ENCODE measurements at regions not wholly inside any gene's neighbourhood (a gene's known extent, or its start where the extent isn't known, plus 50 kb on each side); places are given as distances from the start of the nearest gene placed in this dataset.

DNA sequence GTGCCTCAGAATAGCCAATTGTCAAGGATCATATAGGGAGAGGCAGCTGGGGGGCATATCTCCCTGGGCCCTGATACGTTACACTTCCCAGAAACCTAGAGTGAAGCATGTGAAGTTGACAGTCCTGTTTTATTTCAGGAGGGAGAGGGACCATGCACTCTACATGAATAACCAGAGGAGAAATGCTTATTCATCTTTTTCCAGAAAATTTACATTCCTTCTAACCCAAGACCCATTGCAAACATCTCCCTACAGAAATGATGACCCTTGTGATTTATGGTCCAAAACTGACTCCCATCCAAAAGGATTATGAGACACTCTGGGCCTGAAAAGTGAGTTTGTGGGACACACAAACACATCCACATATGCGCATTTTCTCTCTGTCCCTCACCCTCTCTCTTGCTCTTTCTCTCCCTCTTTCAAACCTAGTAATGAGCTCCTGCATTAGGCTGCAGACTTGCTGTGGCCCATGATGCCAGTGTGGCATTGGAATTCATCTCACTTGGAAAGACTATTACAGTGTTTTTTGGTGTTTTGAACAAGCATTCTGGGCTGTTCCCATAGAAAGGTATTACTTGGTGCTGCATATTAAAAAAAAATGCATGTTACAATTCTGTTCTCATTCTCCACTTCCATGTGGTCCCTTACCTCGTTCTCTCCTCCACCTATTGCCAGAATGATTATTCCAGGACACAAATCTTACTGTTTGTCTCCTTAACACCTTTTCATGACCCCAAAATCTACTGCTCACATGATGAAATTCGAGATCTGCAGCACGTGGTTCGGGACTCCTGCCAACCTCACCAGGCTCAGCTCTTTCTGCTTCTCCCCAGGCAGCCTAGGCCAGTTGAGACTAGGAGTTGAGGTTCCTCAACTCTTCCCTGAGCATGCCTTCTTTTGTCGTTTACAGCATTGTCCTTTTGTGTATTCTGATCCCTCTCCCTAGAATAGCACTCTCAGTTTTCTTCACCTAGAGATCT is 451.3 kb upstream of the KLF4 start:
- H3K9ac ChIP-seq (ENCODE audit: low read depth in 1 of 3, low read length in 3 of 3) = no peak overlapping the region
- no peaks in the 10 kb centered on the region for H3K27me3 ChIP-seq (ENCODE audit: control insufficient read depth in 3 of 3, insufficient read depth in 3 of 3, low read length in 3 of 3)
- no peak overlapping the region for H3K4me3 ChIP-seq (ENCODE audit: low read length in 3 of 3)
- H3K27ac ChIP-seq (ENCODE audit: low read depth, low read length) = no peak overlapping the region
- peaks cover 0 to 2% (median 0%) of the 10 kb centered on the region in 3 donors for H3K9me3 ChIP-seq (ENCODE audit: control insufficient read depth in 3 of 3, low read length in 3 of 3)
- H3K36me3 ChIP-seq (ENCODE audit: control insufficient read depth in 3 of 3, insufficient read depth in 3 of 3, low read length in 3 of 3) = no peaks in the 10 kb centered on the region
- H3K4me1 ChIP-seq (ENCODE audit: control insufficient read depth in 3 of 3, insufficient read depth in 3 of 3, low read length in 3 of 3) = no peaks in the 10 kb centered on the region

DNA sequence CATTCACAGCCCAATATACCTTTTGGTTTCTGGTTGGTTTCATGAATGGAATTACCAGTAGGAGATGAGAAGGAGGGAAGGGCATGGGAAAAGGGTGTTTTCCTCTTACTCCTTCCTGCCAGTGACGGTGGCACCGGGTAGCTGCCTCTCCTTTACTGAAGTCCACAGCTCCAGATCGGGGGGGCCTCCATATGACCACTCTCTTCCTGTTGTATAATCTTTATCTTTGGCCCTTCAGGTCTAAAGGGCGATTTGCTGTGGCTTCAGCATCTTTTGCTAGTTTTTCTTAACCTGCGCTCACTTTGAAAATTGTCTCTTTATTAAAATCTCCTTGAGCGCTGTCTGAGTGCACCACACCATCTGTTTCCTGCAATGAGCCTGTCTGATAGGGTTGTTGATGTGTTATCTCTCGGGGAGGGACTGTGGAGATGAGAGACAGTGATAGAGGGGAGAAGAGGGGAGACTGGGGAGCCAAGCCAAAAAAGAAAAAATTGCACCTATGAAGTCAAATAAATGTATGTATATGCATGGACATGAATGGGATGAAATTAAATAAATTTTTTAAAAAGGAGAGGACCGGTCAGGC is 449.3 kb upstream of the KLF4 start:
- Histone ChIP-seq H3K36me3 (ENCODE audit: control insufficient read depth in 3 of 3, insufficient read depth in 3 of 3, low read length in 3 of 3) (no peaks in the 10 kb centered on the region), H3K9ac (ENCODE audit: low read depth in 1 of 3, low read length in 3 of 3) (no peak overlapping the region), H3K27ac (ENCODE audit: low read depth, low read length) (no peak overlapping the region), H3K9me3 (ENCODE audit: control insufficient read depth in 3 of 3, low read length in 3 of 3) (peaks cover 0 to 2% (median 0%) of the 10 kb centered on the region in 3 donors), H3K27me3 (ENCODE audit: control insufficient read depth in 3 of 3, insufficient read depth in 3 of 3, low read length in 3 of 3) (no peaks in the 10 kb centered on the region), H3K4me3 (ENCODE audit: low read length in 3 of 3) (no peak overlapping the region), H3K4me1 (ENCODE audit: control insufficient read depth in 3 of 3, insufficient read depth in 3 of 3, low read length in 3 of 3) (no peaks in the 10 kb centered on the region)

DNA sequence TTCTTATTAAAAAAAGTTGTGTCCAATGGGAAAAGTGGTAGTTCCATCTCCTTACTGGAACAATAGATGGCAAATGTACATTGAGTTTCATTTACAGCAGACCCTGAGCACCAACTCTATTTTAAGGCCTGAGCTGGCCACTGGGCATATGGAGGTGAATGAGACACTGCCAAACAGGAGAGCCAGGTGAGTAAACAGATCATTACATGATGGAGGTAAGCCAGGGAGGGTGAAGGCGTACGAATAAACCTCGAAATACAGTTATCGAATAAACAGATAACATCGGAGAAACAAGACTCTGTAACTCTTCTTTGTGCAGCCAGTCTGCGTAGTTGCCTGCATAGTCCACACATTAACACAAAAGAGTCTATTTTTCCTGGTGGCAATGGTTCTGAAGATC is 446.4 kb upstream of the KLF4 start:
- no peaks in the 10 kb centered on the region for H3K27me3 ChIP-seq (ENCODE audit: control insufficient read depth in 3 of 3, insufficient read depth in 3 of 3, low read length in 3 of 3)
- no peak overlapping the region for H3K9ac ChIP-seq (ENCODE audit: low read depth in 1 of 3, low read length in 3 of 3)
- no peaks in the 10 kb centered on the region for H3K4me1 ChIP-seq (ENCODE audit: control insufficient read depth in 3 of 3, insufficient read depth in 3 of 3, low read length in 3 of 3)
- H3K36me3 ChIP-seq (ENCODE audit: control insufficient read depth in 3 of 3, insufficient read depth in 3 of 3, low read length in 3 of 3) = no peaks in the 10 kb centered on the region
- H3K9me3 ChIP-seq (ENCODE audit: control insufficient read depth in 3 of 3, low read length in 3 of 3) = peaks cover 0 to 2% (median 0%) of the 10 kb centered on the region in 3 donors
- H3K27ac ChIP-seq (ENCODE audit: low read depth, low read length) = no peak overlapping the region
- H3K4me3 ChIP-seq (ENCODE audit: low read length in 3 of 3) = no peak overlapping the region

DNA sequence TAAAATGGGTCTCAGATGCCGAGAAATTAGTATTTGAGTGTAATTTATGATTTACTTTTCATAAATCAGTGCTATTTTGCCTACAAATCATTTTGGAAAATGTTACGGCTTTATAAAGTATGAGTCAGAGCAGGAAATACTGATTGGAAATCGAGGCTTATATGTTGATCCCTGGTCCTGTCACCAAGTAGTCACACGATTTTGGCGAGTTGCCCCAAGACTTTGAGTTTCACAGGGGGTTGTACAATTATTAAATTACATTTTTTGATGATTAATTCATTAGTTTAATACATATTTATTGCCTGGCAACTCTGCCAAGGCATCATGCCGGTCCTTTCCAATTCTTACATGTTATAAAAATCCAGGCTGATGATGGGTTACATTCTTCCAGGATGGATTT is 443.9 kb upstream of the KLF4 start:
- Histone ChIP-seq H3K9ac (ENCODE audit: low read depth in 1 of 3, low read length in 3 of 3) (no peak overlapping the region), H3K9me3 (ENCODE audit: control insufficient read depth in 3 of 3, low read length in 3 of 3) (peaks cover 0 to 2% (median 0%) of the 10 kb centered on the region in 3 donors), H3K27me3 (ENCODE audit: control insufficient read depth in 3 of 3, insufficient read depth in 3 of 3, low read length in 3 of 3) (no peaks in the 10 kb centered on the region)

DNA sequence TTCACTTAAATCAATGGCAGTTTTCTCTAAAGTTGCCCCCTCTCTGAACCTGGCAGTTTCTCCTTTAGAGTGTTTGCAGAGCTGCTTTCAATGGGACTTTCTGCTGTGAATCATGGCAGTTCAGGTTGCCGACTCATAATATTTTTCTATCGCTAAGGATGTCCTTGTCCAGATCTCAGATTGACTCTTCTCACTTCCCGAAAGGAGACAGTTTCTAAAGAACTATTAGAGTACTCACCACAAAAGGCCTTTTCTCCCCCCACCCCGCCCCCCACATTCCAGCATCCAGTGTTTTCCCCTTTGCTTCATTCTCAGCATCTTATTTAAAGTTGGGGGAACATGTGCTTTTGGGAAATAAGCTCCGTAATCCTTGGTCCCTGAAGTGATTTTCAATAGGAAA is 443.5 kb upstream of the KLF4 start:
- H3K4me1 ChIP-seq (ENCODE audit: control insufficient read depth in 3 of 3, insufficient read depth in 3 of 3, low read length in 3 of 3) = peaks cover 0 to 3% (median 0%) of the 10 kb centered on the region in 3 donors
- H3K27me3 ChIP-seq (ENCODE audit: control insufficient read depth in 3 of 3, insufficient read depth in 3 of 3, low read length in 3 of 3) = no peaks in the 10 kb centered on the region
- H3K9me3 ChIP-seq (ENCODE audit: control insufficient read depth in 3 of 3, low read length in 3 of 3) = peaks cover 0 to 2% (median 0%) of the 10 kb centered on the region in 3 donors
- no peaks in the 10 kb centered on the region for H3K36me3 ChIP-seq (ENCODE audit: control insufficient read depth in 3 of 3, insufficient read depth in 3 of 3, low read length in 3 of 3)
- no peak overlapping the region for H3K4me3 ChIP-seq (ENCODE audit: low read length in 3 of 3)
- no peak overlapping the region for H3K9ac ChIP-seq (ENCODE audit: low read depth in 1 of 3, low read length in 3 of 3)
- no peak overlapping the region for H3K27ac ChIP-seq (ENCODE audit: low read depth, low read length)

More for the DNA sequence above, 443.9 kb upstream of the KLF4 start:
- Histone ChIP-seq H3K27ac (ENCODE audit: low read depth, low read length) (no peak overlapping the region), H3K4me1 (ENCODE audit: control insufficient read depth in 3 of 3, insufficient read depth in 3 of 3, low read length in 3 of 3) (peaks cover 0 to 3% (median 0%) of the 10 kb centered on the region in 3 donors), H3K36me3 (ENCODE audit: control insufficient read depth in 3 of 3, insufficient read depth in 3 of 3, low read length in 3 of 3) (no peaks in the 10 kb centered on the region), H3K4me3 (ENCODE audit: low read length in 3 of 3) (no peak overlapping the region)

DNA sequence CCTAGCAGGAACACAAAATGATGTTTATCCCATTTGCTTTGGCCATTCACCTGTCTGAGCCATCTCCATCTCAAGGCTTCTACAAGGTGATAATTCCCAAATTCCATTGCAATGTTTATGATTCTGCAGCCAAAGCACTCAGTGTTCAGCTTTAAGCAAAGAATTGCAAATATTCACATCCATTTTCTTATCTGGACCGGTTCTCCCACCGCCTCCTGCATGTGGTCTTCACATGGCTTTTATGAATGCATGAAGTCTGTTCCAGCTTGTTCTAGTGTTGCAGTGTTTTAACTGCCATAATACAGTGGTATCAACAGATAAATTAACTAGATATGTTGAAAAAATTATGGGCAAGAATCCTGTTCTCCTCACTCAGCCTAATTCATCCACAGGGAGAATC is 443.0 kb upstream of the KLF4 start:
- no peak overlapping the region for H3K4me3 ChIP-seq (ENCODE audit: low read length in 3 of 3)
- H3K36me3 ChIP-seq (ENCODE audit: control insufficient read depth in 3 of 3, insufficient read depth in 3 of 3, low read length in 3 of 3) = no peaks in the 10 kb centered on the region
- H3K27ac ChIP-seq (ENCODE audit: low read depth, low read length) = no peak overlapping the region
- H3K9ac ChIP-seq (ENCODE audit: low read depth in 1 of 3, low read length in 3 of 3) = no peak overlapping the region
- no peaks in the 10 kb centered on the region for H3K27me3 ChIP-seq (ENCODE audit: control insufficient read depth in 3 of 3, insufficient read depth in 3 of 3, low read length in 3 of 3)
- H3K9me3 ChIP-seq (ENCODE audit: control insufficient read depth in 3 of 3, low read length in 3 of 3) = peaks cover 0 to 2% (median 0%) of the 10 kb centered on the region in 3 donors
- H3K4me1 ChIP-seq (ENCODE audit: control insufficient read depth in 3 of 3, insufficient read depth in 3 of 3, low read length in 3 of 3) = peaks cover 0 to 3% (median 0%) of the 10 kb centered on the region in 3 donors

DNA sequence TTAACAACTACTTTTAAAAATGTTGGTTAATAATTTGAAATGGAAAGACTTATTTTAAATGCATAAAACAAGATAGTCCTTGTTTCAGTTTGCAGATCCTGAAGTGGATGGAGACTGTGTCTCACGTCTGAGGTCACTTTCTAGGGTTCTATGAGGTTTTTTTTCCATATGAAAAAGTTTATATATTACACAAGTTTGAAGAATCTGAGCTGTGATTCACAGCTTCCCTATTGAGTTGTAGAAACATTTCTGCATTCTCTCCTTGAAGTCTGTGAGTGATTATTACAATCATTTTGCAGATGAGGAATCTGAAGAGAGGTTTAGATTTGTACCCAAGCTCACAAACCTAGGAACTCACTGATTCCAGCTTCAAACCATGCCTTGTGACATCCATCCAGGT is 442.5 kb upstream of the KLF4 start:
- no peak overlapping the region for H3K9ac ChIP-seq (ENCODE audit: low read depth in 1 of 3, low read length in 3 of 3)
- H3K4me3 ChIP-seq (ENCODE audit: low read length in 3 of 3) = no peak overlapping the region
- H3K4me1 ChIP-seq (ENCODE audit: control insufficient read depth in 3 of 3, insufficient read depth in 3 of 3, low read length in 3 of 3) = peaks cover 0 to 3% (median 0%) of the 10 kb centered on the region in 3 donors
- H3K27me3 ChIP-seq (ENCODE audit: control insufficient read depth in 3 of 3, insufficient read depth in 3 of 3, low read length in 3 of 3) = no peaks in the 10 kb centered on the region
- H3K36me3 ChIP-seq (ENCODE audit: control insufficient read depth in 3 of 3, insufficient read depth in 3 of 3, low read length in 3 of 3) = no peaks in the 10 kb centered on the region
- H3K9me3 ChIP-seq (ENCODE audit: control insufficient read depth in 3 of 3, low read length in 3 of 3) = peaks cover 0 to 2% (median 0%) of the 10 kb centered on the region in 3 donors
- no peak overlapping the region for H3K27ac ChIP-seq (ENCODE audit: low read depth, low read length)

DNA sequence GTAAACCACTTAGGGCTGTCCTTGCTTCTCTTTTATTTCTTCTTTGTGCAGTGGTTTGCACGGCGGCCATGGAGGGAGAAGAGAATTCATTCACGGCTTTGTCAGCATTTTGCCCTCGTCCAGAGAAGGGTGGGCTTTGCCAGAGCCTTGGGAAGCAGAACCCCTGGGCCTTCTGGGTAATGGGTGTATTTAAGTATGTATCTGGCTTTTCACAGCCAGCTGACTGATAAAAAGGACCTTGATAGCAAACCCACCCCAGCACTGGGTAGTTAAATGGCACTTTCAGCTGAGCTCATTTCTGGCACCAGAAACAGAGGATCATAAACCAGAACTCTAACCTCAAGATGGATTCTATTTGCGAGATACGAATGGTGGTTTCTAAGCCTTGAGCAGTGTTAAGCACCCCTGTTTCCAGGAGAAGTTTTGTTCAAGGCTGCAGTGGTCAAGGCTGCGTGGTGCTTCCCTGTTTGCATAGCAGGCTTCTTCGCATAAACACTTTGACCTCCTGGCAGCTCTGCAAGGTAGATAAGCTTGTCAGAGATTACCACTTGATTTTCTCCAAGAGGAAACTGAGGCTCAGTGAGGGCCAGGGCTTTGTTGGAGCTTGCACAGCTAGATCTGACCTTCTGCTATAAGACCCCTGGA is 441.6 kb upstream of the KLF4 start:
- Histone ChIP-seq H3K36me3 (ENCODE audit: control insufficient read depth in 3 of 3, insufficient read depth in 3 of 3, low read length in 3 of 3) (no peaks in the 10 kb centered on the region), H3K27ac (ENCODE audit: low read depth, low read length) (no peak overlapping the region), H3K9ac (ENCODE audit: low read depth in 1 of 3, low read length in 3 of 3) (no peak overlapping the region), H3K4me3 (ENCODE audit: low read length in 3 of 3) (no peak overlapping the region), H3K4me1 (ENCODE audit: control insufficient read depth in 3 of 3, insufficient read depth in 3 of 3, low read length in 3 of 3) (peaks cover 0 to 3% (median 0%) of the 10 kb centered on the region in 3 donors), H3K9me3 (ENCODE audit: control insufficient read depth in 3 of 3, low read length in 3 of 3) (no peaks in the 10 kb centered on the region), H3K27me3 (ENCODE audit: control insufficient read depth in 3 of 3, insufficient read depth in 3 of 3, low read length in 3 of 3) (no peaks in the 10 kb centered on the region)

DNA sequence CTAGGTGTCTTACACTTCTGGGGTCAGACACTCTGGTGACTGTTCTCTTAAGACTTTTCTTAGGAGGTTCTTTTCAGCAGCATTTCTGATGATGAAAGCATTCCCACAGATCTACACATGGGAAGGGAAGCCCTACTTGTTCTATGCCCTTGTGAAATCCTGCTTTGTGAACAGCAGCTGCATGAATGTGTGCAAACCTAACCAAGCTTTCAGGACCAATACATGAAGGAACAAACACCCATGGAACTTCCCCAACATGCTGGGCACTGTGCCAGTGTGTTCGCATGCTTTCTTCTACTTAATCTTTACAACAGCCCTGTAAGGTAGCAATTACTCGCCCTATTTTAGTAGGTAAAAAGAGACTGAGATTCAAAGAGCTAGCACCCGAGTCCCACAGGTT is 439.9 kb upstream of the KLF4 start:
- peaks cover 0 to 3% (median 0%) of the 10 kb centered on the region in 3 donors for H3K4me1 ChIP-seq (ENCODE audit: control insufficient read depth in 3 of 3, insufficient read depth in 3 of 3, low read length in 3 of 3)
- no peak overlapping the region for H3K4me3 ChIP-seq (ENCODE audit: low read length in 3 of 3)
- no peak overlapping the region for H3K9ac ChIP-seq (ENCODE audit: low read depth in 1 of 3, low read length in 3 of 3)
- H3K9me3 ChIP-seq (ENCODE audit: control insufficient read depth in 3 of 3, low read length in 3 of 3) = no peaks in the 10 kb centered on the region
- H3K36me3 ChIP-seq (ENCODE audit: control insufficient read depth in 3 of 3, insufficient read depth in 3 of 3, low read length in 3 of 3) = no peaks in the 10 kb centered on the region
- H3K27ac ChIP-seq (ENCODE audit: low read depth, low read length) = no peak overlapping the region
- H3K27me3 ChIP-seq (ENCODE audit: control insufficient read depth in 3 of 3, insufficient read depth in 3 of 3, low read length in 3 of 3) = no peaks in the 10 kb centered on the region
